Gastrocnemius medialis (tissue), 4 donors: ENCODE measurements at regions not wholly inside any gene's neighbourhood (a gene's known extent, or its start where the extent isn't known, plus 50 kb on each side); places are given as distances from the start of the nearest gene placed in this dataset.

Experiments used
- ATAC-seq, 2 donors: fragments of 150-250 bp; one replicate each; pipeline ENCODE4 v1.9.1; 2016
- DNase-seq, 2 donors: peaks; one replicate each; pipeline ENCODE4 v3.0.0-alpha.2; 2019
- H3K27ac ChIP-seq, 4 donors: fragments of 200-600 bp; sonication (generic); 1 replicate in 1 of 4; 2 replicates in 3 of 4; pipeline ENCODE4 v1.5.1; 2016 to 2018; ENCODE audit warnings: mild to moderate bottlenecking in 2 of 4, moderate library complexity in 1 of 4
- H3K27me3 ChIP-seq, 3 donors: fragments of 200-600 bp; sonication (generic) in 2 of 3; 1 replicate in 1 of 3; 2 replicates in 2 of 3; pipeline versions ENCODE4 v1.5.1 to v1.6.0; 2016 to 2019; ENCODE audit warnings: mild to moderate bottlenecking in 1 of 3, moderate library complexity in 1 of 3
- H3K36me3 ChIP-seq, 2 donors: fragments of 200-600 bp; sonication (generic) in 1 of 2; one replicate each; pipeline ENCODE4 v1.5.1; 2017 to 2018
- H3K4me1 ChIP-seq, 2 donors: fragments of 200-600 bp; sonication (generic) in 1 of 2; one replicate each; pipeline ENCODE4 v1.5.1; 2016 to 2017; ENCODE audit warnings: mild to moderate bottlenecking in 2 of 2
- H3K4me3 ChIP-seq, 4 donors: fragments of 200-600 bp; sonication (generic) in 3 of 4; 1 replicate in 1 of 4; 2 replicates in 3 of 4; pipeline ENCODE4 v1.5.1; 2016 to 2019; ENCODE audit warnings: mild to moderate bottlenecking in 2 of 4
- H3K9me3 ChIP-seq, 3 donors: fragments of 200-600 bp; sonication (generic) in 2 of 3; 1 replicate in 1 of 3; 2 replicates in 2 of 3; pipeline ENCODE4 v1.5.1; 2016 to 2019
- CTCF ChIP-seq, 5 experiments: fragments of 450-650 bp in 3 of 5; fragments of 200-600 bp in 2 of 5; sonication (generic) in 2 of 5; IDR thresholded peaks in 4 of 5; conservative IDR thresholded peaks in 1 of 5; 1 replicate in 4 of 5; 2 replicates in 1 of 5; pipeline ENCODE4 v1.5.1; 2016 to 2019; ENCODE audit warnings: antibody characterized with exemption in 5 of 5, mild to moderate bottlenecking in 3 of 5, moderate library complexity in 3 of 5
- POLR2A ChIP-seq, 2 donors: fragments of 450-650 bp; IDR thresholded peaks; one replicate each; pipeline ENCODE4 v1.6.1; 2017; ENCODE audit warnings: antibody characterized with exemption in 2 of 2, mild to moderate bottlenecking in 2 of 2, moderate library complexity in 2 of 2
- in situ Hi-C, 4 donors: fragments of 200-750 bp; cut with MboI; loops; one replicate each; pipeline versions ENCODE4 v1.15.0 to v1.8.0; 2017; ENCODE audit warnings: low sequenced_read_pairs in 4 of 4
- intact Hi-C: fragments of 100-400 bp; cut with DNase I; formaldehyde crosslinking; loops from one replicate; pipeline ENCODE4 v1.15.1; 2023; ENCODE audit warnings: low total_unique reads

GRCh38 chrX:14420841-14421240 lies 108.5 kb upstream of the GLRA2 start:
- no peaks in the 10 kb centered on the region for H3K9me3 ChIP-seq
- ATAC-seq, result no peak
- in situ Hi-C loops, result no loop called here

GRCh38 chrX:14412686-14413085 lies 116.7 kb upstream of the GLRA2 start:
- Histone ChIP-seq H3K4me1 (no peaks in the 10 kb centered on the region), H3K36me3 (no peaks in the 10 kb centered on the region), H3K9me3 (no peaks in the 10 kb centered on the region), H3K4me3 (no peak overlapping the region), H3K27me3 (no peaks in the 10 kb centered on the region), H3K27ac (no peak overlapping the region)
- in situ Hi-C loops (no loop called here), intact Hi-C loops (no loop called here)
- TF ChIP-seq POLR2A (IDR thresholded peaks at IDR 0.05) (no peak), CTCF (IDR thresholded peaks at IDR 0.05 in 4 of 5, conservative IDR thresholded peaks at IDR 0.05 in 1 of 5) (no peak)
- ATAC-seq (no peak), DNase-seq (no peak)

More at GRCh38 chrX:14420841-14421240, 108.5 kb upstream of the GLRA2 start:
- Histone ChIP-seq H3K27me3 (no peaks in the 10 kb centered on the region), H3K36me3 (no peaks in the 10 kb centered on the region), H3K4me1 (no peaks in the 10 kb centered on the region), H3K27ac (no peak overlapping the region), H3K4me3 (no peak overlapping the region)
- DNase-seq, result no peak
- intact Hi-C loops, result no loop called here
- no peak for TF ChIP-seq POLR2A (IDR thresholded peaks at IDR 0.05)
- no peak for TF ChIP-seq CTCF (IDR thresholded peaks at IDR 0.05 in 4 of 5, conservative IDR thresholded peaks at IDR 0.05 in 1 of 5)

- Histone ChIP-seq H3K9me3 (no peaks in the 10 kb centered on the region), H3K36me3 (no peaks in the 10 kb centered on the region), H3K4me3 (no peak overlapping the region), H3K27ac (no peak overlapping the region), H3K4me1 (no peaks in the 10 kb centered on the region), H3K27me3 (no peaks in the 10 kb centered on the region)
- DNase-seq (no peak), ATAC-seq (no peak)
- TF ChIP-seq CTCF (IDR thresholded peaks at IDR 0.05 in 4 of 5, conservative IDR thresholded peaks at IDR 0.05 in 1 of 5), result no peak
- TF ChIP-seq POLR2A (IDR thresholded peaks at IDR 0.05), result no peak
- intact Hi-C loops (no loop called here), in situ Hi-C loops (no loop called here)
Measured at GRCh38 chrX:14411326-14411725, 118.0 kb upstream of the GLRA2 start.

- Histone ChIP-seq H3K4me1 (no peaks in the 10 kb centered on the region), H3K27me3 (no peaks in the 10 kb centered on the region), H3K27ac (no peak overlapping the region), H3K9me3 (no peaks in the 10 kb centered on the region), H3K4me3 (no peak overlapping the region), H3K36me3 (no peaks in the 10 kb centered on the region)
- intact Hi-C loops, result no loop called here
- no peak for TF ChIP-seq CTCF (IDR thresholded peaks at IDR 0.05 in 4 of 5, conservative IDR thresholded peaks at IDR 0.05 in 1 of 5)
- DNase-seq (no peak), ATAC-seq (no peak)
- in situ Hi-C loops, result no loop called here
Measured at GRCh38 chrX:14409341-14409740, 120.0 kb upstream of the GLRA2 start.

GRCh38 chrX:14406225-14406624 lies 123.1 kb upstream of the GLRA2 start:
- H3K36me3 ChIP-seq, result no peaks in the 10 kb centered on the region
- H3K4me3 ChIP-seq, result no peak overlapping the region
- H3K9me3 ChIP-seq, result no peaks in the 10 kb centered on the region
- DNase-seq (no peak), ATAC-seq (no peak)
- in situ Hi-C loops, result no loop called here
- H3K4me1 ChIP-seq, result no peaks in the 10 kb centered on the region
- no peak for TF ChIP-seq CTCF (IDR thresholded peaks at IDR 0.05 in 4 of 5, conservative IDR thresholded peaks at IDR 0.05 in 1 of 5)
- TF ChIP-seq POLR2A (IDR thresholded peaks at IDR 0.05), result no peak
- no peak overlapping the region for H3K27ac ChIP-seq
- intact Hi-C loops, result no loop called here
- no peaks in the 10 kb centered on the region for H3K27me3 ChIP-seq
